ENCODE measurements at regions not wholly inside any gene's neighbourhood (a gene's known extent, or its start where the extent isn't known, plus 50 kb on each side); places are given as distances from the start of the nearest gene placed in this dataset.

DNA sequence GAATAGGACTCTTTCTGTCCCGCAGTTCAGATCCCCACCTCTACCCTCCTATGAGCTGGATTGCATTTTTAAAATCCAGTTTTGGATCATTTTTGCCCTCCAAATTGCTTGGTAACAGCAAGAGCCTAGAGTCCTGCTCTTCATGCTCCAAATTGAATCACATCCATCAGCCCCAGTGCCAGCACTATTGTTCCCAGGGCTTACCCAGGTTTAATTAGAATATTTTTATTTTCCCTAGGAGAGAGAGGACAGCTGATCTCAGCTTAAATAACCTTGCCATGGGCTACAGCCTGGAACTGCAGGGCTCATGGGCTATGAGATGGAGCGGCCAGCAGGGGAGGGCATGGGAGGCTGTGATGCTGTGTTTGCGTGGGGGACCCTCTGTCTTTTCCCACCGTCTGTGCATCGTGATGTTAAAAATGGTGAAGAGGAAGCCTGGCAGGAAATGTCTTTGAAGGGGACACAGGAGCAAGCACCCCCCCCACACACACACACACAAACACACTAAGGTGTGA lies 59.4 kb upstream of the WSCD2 start:
- no peak for TF ChIP-seq CTCF (IDR thresholded peaks at IDR 0.05; ENCODE audit: low read depth, low read length, poor library complexity, severe bottlenecking)
- TF ChIP-seq EZH2phosphoT487 (IDR thresholded peaks at IDR 0.05; ENCODE audit: borderline replicate concordance, low read length) = no peak

Measured in DOHH2 (cell line).